IPS-11a (cell line): ENCODE measurements at regions not wholly inside any gene's neighbourhood (a gene's known extent, or its start where the extent isn't known, plus 50 kb on each side); places are given as distances from the start of the nearest gene placed in this dataset.

Source experiments
- H3K4me3 ChIP-seq: one replicate; pipeline ENCODE4 v1.5.1; 2013; ENCODE audit warnings: low read depth, low read length, control low read depth

DNA sequence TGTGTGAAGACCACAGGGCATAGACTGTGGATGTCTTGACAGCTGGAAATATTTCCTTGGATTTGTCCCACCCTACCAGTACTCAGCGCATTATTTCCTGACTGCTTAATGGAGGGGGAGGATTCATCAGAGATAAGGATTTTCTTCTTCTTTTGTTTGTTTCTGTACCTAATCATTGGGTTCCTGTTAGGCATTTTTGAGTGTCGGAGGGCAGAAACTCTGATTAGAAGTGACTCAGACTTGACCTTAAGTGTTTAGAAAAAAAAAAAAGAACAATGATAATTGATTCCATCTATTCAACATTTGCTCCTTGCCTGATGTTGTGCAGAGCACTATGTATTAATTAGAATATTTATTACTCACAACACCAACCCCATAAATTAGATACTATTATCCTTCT, 78.5 kb upstream of the SYNPR start:
- H3K4me3 ChIP-seq = no peak overlapping the region

- H3K4me3 ChIP-seq = no peak overlapping the region
These were observed 75.6 kb upstream of the SYNPR start for GRCh38 chr3:63202529-63202928.

GRCh38 chr3:63207066-63207590, 71.0 kb upstream of the SYNPR start:
- H3K4me3 ChIP-seq = no peak overlapping the region

DNA sequence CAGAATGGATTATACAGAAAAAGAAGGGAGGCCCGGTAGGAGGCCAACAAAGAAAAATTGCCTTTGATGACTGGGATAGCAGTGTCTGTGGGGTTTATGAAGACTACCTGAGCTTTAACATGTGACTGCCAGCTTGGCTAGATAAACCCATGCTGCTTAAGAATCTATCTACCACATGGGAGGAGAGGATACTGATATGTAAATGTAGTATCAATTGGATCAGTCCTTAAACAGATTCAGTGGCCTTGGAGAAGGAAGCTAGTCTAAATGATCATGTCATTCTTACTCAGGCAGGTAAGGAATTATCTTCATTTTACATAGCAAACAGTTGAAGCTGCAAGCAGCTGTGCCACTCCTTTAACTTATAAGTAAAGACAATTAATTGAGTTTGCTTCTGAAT, 50.0 kb upstream of the SYNPR start:
- no peak overlapping the region for H3K4me3 ChIP-seq
